Ectodermal cell (in vitro differentiated cells): ENCODE measurements at regions not wholly inside any gene's neighbourhood (a gene's known extent, or its start where the extent isn't known, plus 50 kb on each side); places are given as distances from the start of the nearest gene placed in this dataset.
A peak's percentile ranks its signal among the peaks of the same experiment; 100 is the strongest.
"Not testable (repeated sequence)": the region's sequence is repeated elsewhere in the genome, so short reads cannot be mapped to it uniquely, and the experiment has no call there.

Source experiments
- H3K27ac ChIP-seq: 2 replicates; pipeline ENCODE4 v1.7.0; 2013; ENCODE audit warnings: mild to moderate bottlenecking, low read depth, low read length; ENCODE audit not compliant: insufficient read depth, poor library complexity, severe bottlenecking
- H3K27me3 ChIP-seq: 2 replicates; pipeline ENCODE4 v1.7.0; 2013; ENCODE audit warnings: mild to moderate bottlenecking, low read length; ENCODE audit not compliant: insufficient read depth, control insufficient read depth, poor library complexity, severe bottlenecking
- H3K36me3 ChIP-seq: one replicate; pipeline ENCODE4 v1.7.0; 2013; ENCODE audit warnings: low read length; ENCODE audit not compliant: control insufficient read depth, insufficient read depth
- H3K4me1 ChIP-seq: one replicate; pipeline ENCODE4 v1.7.0; 2013; ENCODE audit warnings: low read length; ENCODE audit not compliant: control insufficient read depth, insufficient read depth
- H3K4me3 ChIP-seq: 2 replicates; pipeline ENCODE4 v1.7.0; 2013; ENCODE audit warnings: low read depth, low read length, control low read depth; ENCODE audit not compliant: insufficient read depth
- H3K9me3 ChIP-seq: 2 replicates; pipeline ENCODE4 v1.7.0; 2013; ENCODE audit warnings: mild to moderate bottlenecking, low read length, moderate library complexity; ENCODE audit not compliant: control insufficient read depth
- WGBS, 2 experiments: methylation state at CpG; one replicate each; pipeline ENCODE4 v1.1.7; 2013; ENCODE audit warnings: missing lambda C conversion rate in 2 of 2; 5-methylcytosine and 5-hydroxymethylcytosine counted together

DNA sequence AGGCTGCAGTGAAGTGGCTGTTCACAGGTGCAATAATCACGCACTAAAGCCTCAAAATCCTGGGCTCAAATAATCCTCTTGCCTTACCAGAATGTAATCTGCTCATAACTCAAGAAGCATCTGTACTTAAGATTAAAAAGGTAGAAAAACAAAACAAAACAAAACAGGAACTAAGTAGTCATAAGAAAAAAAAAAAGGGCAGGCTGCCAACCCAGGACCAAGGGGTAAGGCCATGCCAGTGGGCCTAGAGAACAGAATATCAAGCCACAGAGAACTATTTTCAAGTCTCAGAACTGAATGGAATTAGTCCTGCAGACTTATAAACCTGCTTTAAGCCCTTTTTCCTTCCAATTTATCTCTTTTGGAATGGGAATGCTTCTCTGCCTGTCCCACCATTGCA is 64.8 kb upstream of the TBC1D3K start:
- Histone ChIP-seq H3K9me3 (no peaks in the 10 kb centered on the region), H3K27me3 (no peaks in the 10 kb centered on the region)
- WGBS, 2 experiments = 78 to 100% methylated on average over 1 of the region's 1 CpG

DNA sequence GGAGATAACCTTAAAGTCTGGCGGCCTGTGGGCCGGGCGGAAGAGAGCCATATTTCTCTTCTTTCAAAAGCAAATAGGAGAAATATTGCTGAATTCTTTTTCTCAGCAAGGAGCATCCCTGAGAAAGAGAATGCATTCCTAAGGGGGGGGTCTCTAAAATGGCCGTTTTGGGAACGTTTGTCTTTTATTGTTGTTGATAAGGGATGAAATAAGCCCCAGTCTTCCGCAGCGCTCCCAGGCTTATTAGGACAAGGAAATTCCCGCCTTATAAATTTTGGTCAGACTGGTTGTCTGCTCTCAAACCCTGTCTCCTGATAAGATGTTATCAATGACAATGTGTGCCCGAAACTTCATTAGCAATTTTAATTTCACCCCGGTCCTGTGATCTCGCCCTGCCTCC is 65.8 kb upstream of the TBC1D3K start:
- not testable (repeated sequence) for H3K27ac ChIP-seq, H3K4me1 ChIP-seq, H3K4me3 ChIP-seq, H3K9me3 ChIP-seq, H3K27me3 ChIP-seq, H3K36me3 ChIP-seq
- WGBS, 2 experiments = 93% methylated on average over 11 of the region's 11 CpGs

More for the DNA sequence above, 64.8 kb upstream of the TBC1D3K start:
- Histone ChIP-seq H3K4me1 (no peaks in the 10 kb centered on the region), H3K36me3 (no peaks in the 10 kb centered on the region), H3K27ac (no peak overlapping the region), H3K4me3 (no peak overlapping the region)

DNA sequence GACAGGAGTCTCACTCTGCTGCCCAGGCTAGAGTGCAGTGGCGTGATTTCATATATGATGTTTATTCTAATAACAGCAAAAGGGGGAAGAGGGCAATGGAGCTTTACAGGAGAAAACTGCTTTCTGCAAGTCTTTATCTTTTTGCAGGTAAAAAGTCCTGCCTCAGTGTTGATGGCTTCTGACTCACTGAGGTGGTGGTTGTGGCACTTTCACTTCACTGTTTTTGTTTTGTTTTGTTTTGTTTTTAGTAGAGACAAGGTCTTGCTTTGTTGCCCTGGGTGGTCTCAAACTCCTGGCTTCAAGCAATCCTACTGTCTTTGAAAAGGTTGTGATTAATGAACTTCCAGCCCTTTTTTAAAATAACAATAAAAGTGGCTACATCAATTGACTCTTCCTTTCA is 68.0 kb upstream of the TBC1D3K start:
- 92 to 100% methylated on average over 1 of the region's 1 CpG for WGBS, 2 experiments
- Histone ChIP-seq H3K4me3 (no peak overlapping the region), H3K9me3 (no peaks in the 10 kb centered on the region), H3K4me1 (no peaks in the 10 kb centered on the region), H3K36me3 (no peaks in the 10 kb centered on the region), H3K27me3 (no peaks in the 10 kb centered on the region), H3K27ac (no peak overlapping the region)

DNA sequence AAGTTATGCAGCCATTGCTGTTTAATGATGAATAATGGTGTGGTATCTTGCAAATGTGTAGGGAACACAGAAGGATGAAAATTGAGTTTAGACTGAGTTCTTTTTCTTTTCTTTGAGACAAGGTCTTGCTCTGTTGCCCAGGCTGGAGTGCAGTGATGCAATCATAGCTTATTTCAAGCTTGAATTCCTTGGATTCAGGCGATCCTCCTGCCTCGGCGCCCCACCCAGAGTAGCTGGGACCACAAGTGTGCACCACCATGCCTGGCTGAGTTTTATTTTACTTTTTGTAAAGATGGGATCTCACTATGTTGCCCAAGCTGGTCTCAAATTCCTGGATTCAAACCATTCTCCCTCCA is 74.6 kb upstream of the TBC1D3K start:
- peaks cover under 1% of the 10 kb centered on the region for H3K27me3 ChIP-seq
- H3K36me3 ChIP-seq = no peaks in the 10 kb centered on the region
- H3K9me3 ChIP-seq = no peaks in the 10 kb centered on the region
- no peak overlapping the region for H3K4me3 ChIP-seq
- 90 to 96% methylated on average over 3 of the region's 3 CpGs for WGBS, 2 experiments
- H3K27ac ChIP-seq = no peak overlapping the region
- H3K4me1 ChIP-seq = no peaks in the 10 kb centered on the region

DNA sequence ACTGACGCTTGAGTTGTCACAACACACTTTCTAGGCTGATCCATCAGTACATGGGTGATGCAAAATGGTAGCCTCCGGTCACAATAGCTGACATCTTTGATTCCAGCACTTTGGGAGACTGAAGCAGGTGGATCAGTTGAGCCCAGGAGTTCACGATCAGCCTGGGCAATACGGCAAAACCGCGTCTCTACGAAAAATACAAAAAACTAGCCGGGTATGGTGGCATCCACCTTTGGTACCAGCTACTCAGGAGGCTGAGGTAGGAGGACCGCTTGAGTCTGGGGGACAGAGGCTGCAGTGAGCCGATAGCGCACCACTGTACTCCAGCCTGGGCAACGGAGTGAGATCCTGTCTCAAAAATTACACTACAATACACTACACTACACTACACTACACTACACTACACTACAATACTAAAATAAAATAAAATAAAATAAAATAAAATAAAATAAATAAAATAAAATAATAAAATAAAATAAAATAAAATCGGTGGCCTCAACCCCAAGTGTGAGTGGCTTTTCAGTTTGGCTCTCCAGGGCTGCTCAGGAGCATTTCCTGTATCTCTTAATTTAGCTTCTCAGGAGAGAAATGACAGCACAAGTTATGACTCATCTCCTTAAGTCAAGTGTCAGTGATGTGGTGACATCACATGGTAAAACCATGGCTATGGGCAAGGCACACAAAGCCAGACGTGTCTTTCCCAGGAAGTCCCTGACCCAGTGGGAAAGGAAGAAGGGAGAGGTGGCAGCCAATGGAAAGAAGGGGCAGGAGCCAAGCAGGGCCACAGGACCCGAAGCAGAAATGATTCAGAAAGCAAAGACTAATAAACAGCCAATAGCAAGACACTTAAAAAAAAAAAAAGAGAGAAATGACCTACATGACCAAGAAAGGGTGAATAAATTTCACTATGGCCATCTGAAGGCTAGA is 75.3 kb upstream of the TBC1D3K start:
- no peak overlapping the region for H3K4me3 ChIP-seq
- no peaks in the 10 kb centered on the region for H3K36me3 ChIP-seq
- no peaks in the 10 kb centered on the region for H3K9me3 ChIP-seq
- 94% methylated on average over 14 to 15 of the region's 15 CpGs for WGBS, 2 experiments
- H3K4me1 ChIP-seq = no peaks in the 10 kb centered on the region
- peaks cover 7% of the 10 kb centered on the region for H3K27me3 ChIP-seq
- no peak overlapping the region for H3K27ac ChIP-seq

DNA sequence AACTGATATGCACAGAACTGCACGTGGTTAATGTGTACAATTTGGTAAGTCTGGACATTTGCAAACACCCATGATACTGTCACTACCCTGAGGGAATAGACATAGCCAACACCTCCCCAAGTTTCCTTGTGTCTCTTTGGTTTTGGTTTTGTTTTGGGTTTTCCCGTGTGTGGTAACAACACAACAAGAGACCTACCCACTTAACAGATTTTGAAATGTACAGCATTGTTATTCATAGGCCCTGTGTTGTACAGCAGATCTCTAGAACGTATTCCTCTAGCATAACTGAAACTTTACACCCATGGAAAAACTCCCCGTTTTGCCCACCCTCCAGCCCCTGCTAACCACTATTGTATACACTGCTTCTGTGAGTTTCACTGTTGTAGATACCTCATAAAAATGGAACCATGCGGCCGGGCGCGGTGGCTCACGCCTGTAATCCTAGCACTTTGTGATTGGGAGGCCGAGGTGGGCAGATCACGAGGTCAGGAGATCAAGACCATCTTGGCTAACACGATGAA is 76.3 kb upstream of the TBC1D3K start:
- no peak overlapping the region for H3K4me3 ChIP-seq
- H3K27ac ChIP-seq = no peak overlapping the region
- no peaks in the 10 kb centered on the region for H3K9me3 ChIP-seq
- no peaks in the 10 kb centered on the region for H3K36me3 ChIP-seq
- no peaks in the 10 kb centered on the region for H3K4me1 ChIP-seq
- peaks cover 8% of the 10 kb centered on the region for H3K27me3 ChIP-seq
- WGBS, 2 experiments = 90 to 95% methylated on average over 12 of the region's 12 CpGs

DNA sequence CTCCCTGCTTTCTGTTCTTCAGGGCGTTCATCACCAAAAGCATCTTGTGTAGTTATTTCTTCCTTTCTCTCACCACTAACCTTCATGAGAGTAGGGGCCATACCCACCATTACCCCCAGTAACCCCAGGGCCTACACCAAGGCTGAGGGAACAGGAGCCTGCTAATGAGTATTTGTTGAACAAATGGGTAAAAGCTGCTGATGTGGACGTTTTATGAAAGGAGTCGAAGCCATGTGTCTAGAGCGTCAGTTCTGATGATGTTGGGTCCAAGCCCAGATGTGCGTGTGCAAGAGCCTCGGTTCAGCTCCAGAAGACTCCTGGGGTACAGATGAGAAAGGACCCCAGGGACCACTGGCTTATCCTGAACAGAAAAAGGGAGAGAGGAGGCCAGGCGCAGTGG is 77.1 kb upstream of the TBC1D3K start:
- H3K9me3 ChIP-seq = no peaks in the 10 kb centered on the region
- no peaks in the 10 kb centered on the region for H3K4me1 ChIP-seq
- H3K4me3 ChIP-seq = no peak overlapping the region
- H3K27ac ChIP-seq = no peak overlapping the region
- H3K27me3 ChIP-seq = peaks cover 8% of the 10 kb centered on the region
- H3K36me3 ChIP-seq = no peaks in the 10 kb centered on the region
- WGBS, 2 experiments = 94 to 95% methylated on average over 7 of the region's 7 CpGs

DNA sequence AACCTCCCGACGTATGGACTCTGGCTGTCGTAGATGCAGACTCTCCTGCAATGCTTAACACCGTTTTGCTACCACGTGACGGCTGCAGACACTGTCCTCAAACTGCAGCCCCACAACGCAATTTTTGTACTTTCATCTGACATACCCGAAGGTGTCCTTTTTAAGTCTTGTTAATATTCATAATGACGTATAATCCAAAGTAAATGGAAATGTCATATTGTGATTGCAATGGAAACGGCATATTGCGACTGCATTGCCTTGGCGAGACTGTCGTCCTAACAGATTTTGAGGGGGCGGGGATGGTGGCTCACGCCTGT is 79.3 kb upstream of the TBC1D3K start:
- Histone ChIP-seq H3K9me3 (no peaks in the 10 kb centered on the region), H3K36me3 (no peaks in the 10 kb centered on the region), H3K27me3 (peaks cover 8% of the 10 kb centered on the region), H3K4me1 (no peaks in the 10 kb centered on the region), H3K27ac (no peak overlapping the region), H3K4me3 (no peak overlapping the region)
- 59 to 63% methylated on average over 15 of the region's 15 CpGs for WGBS, 2 experiments

DNA sequence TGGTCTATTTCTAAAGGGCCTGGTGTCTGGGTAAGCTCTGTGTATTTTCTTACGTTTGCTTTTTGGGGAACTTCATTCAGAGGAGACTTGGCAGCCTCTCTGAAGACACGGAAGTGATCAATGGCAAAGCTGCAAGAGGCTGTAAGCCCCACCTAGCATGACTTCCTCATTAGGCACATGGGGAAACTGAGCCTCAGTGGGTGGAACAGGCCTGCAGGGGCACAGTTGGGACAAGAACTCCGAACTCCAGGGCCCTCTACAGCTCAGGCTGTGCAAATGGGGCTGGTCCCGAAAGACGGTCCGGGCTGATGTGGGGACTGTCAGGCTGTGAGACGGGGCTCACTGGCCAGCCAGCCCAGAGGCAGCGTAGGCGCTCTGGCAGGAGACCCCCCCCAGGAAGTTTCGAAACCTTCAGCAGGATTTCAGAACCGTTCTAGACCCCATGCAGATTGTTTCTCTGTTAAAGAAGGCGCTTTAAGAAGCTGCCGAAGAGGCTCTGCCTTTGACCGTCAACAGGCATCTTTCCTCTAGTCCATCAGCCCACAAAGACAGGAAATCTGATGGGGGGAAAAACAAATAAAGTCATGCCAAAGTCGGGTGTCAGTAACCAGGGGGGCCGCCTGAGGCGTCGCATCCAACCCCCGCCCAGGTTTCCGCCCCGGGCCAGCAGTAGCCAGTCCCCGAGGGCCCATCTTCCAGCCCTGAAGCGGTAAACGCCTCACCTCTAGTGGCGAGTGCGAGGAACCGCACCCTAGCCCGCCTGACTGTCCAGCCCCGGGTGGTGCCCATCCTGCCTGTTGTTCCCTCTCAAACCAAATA is 79.8 kb upstream of the TBC1D3K start:
- Histone ChIP-seq H3K9me3 (no peaks in the 10 kb centered on the region), H3K4me1 (no peaks in the 10 kb centered on the region), H3K36me3 (no peaks in the 10 kb centered on the region), H3K27ac (no peak overlapping the region), H3K4me3 (peak overlapping the region; percentile 19), H3K27me3 (peaks cover 8% of the 10 kb centered on the region)
- 27 to 28% methylated on average over 29 of the region's 29 CpGs for WGBS, 2 experiments

DNA sequence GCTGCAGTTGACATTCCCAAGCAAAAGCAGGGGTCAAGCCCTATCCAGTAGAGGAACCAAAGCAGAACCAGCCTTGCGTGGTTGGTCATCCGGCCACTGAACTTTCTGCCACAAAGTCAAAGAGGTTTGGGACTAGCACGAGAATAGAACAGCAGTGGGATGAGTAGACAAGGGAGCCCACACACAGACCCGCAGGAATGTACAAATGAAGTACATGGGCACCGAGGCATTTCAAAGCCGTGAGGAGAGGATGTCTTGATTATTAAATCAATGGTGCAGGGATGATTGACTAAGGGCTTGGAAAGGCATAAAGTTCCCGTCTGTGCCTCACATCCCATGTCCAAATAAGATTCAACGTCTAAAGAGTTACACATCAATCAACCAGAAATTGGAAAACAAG is 81.8 kb upstream of the TBC1D3K start:
- H3K9me3 ChIP-seq = no peaks in the 10 kb centered on the region
- H3K27me3 ChIP-seq = peaks cover 8% of the 10 kb centered on the region
- no peaks in the 10 kb centered on the region for H3K4me1 ChIP-seq
- H3K27ac ChIP-seq = no peak overlapping the region
- 93 to 95% methylated on average over 8 of the region's 8 CpGs for WGBS, 2 experiments
- H3K4me3 ChIP-seq = no peak overlapping the region
- H3K36me3 ChIP-seq = no peaks in the 10 kb centered on the region
